HG03039 (cell line): ENCODE measurements at regions not wholly inside any gene's neighbourhood (a gene's known extent, or its start where the extent isn't known, plus 50 kb on each side); places are given as distances from the start of the nearest gene placed in this dataset.

Experiments used
- ATAC-seq: cut with Tn5 transposase; IDR thresholded peaks from one replicate; pipeline ENCODE4 v1.9.1; 2021; ENCODE audit warnings: mild to moderate bottlenecking, moderate library complexity; ENCODE audit not compliant: unreplicated experiment

DNA sequence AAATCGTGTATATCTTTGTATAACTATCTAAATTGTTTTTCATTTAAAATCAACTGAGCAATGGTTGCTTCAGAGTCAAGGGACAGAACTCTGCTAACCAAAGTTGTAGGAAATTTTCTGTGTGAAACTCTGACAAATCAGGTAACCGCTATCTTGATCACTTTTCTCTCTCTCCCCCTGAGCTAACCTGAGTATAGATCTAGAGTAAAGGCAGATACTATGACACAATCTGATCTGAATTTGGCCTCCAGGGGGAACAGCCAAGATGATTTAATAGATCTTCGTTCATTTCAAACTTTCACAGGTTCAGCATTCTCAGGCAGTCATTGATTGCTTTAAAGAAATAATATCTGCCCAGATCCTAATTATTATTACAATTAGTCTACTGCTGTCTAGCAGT lies 472.8 kb downstream of the NUF2 start:
- ATAC-seq = no peak

DNA sequence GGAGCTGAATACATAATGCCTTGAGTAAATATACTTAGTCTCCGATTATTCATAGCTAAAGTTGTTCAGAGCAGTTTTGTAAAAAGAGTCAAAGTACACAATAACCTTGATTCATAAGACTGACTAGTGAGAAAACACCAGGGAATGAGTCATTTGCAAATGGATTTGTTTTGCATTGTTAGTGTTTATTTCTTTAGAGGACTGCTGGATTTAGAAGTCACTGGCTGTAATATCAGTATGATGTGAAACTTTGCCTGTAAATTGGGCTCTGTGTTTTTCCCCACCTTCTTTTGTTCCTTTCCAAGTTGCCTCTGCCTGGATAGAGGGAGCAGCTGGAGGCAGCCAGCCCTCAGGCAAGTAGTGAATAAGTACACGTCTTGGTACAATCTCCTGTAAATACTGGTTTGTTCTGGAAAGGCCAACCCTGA lies 474.7 kb downstream of the NUF2 start:
- ATAC-seq = no peak

DNA sequence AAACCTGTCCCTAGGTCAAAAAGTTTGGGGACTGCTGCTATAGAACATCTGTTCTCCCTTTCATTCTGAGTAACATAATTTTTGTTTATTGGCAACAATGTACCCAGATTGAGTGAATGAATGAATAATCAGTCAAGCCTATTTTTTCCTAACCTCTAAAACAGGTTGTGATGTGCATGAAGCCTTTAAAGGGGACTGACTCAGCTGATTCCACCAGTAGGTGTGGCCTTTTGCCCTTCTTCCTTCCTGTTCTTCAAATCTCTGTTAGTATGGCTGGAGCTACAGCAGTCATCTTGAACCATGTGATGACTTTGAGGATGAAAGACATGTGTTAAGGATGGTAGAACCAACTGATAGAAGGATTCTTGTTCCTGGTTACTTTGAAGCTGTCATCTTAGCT lies 476.1 kb downstream of the NUF2 start:
- no peak for ATAC-seq

DNA sequence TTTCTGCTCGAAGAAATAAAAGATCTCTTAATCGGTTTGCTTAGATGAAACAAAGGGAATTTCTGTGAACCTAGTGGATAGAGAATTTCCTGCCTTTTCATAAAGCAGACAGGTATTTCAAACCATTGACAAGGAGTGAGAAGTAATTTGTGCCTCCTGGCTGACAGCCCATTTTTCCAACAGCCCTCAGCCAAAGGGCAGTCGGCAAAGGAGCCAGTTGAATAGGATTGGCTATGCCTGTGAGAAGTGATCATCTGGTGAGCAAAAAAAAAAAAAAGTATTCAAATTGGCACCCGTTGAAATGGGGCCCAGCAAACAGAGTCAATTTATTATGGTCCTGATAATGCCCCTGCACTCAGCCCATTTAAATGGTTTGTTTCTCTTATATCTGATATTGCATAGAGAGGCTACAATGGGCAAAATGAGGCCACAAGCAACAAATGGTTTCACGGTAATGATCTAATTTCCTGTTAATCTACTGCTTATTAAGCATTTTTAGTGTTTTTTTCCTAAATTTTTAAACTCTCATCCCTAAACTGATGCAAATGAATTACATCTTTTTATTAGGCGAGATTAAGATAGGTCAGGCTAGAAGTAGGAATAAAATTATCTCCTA lies 477.5 kb downstream of the NUF2 start:
- ATAC-seq = no peak

DNA sequence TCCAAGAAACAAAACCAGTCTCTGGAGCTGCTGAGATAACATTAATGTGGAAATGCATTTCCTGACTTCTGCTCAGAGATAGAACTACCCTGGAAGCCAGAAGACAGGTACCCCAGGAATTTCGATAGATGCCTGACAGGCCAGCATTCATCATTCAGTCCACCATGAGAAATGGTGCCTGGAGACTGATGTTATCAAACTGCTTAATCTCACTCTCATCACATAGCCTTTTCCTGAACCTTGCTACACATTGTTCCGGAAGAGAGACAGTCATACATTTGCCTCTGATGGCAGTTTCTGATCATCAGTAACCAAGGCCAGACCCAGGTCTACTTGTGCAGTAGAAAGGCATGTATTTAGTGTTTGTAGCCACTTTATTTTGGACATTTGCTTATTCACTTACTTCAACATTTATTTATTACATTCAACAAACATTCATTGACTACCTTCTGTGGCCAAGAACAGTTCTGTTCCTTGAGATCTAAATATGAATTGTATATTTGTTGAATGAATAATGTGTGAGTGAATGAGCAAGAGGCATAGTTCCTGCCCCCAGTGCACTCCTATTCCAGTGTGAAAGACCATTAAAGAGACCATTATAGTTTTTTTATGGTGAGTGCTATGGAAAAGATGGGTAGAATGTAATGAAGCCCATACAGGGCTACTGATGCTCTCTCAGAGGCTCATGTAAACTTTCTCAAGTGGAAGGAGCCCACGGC lies 485.7 kb downstream of the NUF2 start:
- no peak for ATAC-seq

DNA sequence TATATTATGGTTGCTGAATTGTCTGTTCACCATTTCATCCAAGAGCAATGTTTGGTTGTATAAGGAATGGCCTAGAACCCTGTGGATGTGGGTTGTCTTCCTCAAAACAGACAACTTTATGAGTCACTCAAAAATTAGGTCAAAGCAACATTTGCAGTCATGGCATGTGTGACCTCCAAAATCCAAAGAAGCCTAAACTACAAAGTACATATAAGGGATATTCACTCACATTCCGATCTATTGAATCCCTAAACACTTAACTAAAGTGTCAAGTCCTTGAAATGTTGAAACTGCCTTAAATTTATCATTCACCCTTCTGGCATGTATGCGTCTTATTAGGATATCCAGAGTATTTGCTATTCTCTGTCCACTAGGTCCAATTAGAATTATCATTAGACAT lies 491.5 kb downstream of the NUF2 start:
- ATAC-seq = no peak

DNA sequence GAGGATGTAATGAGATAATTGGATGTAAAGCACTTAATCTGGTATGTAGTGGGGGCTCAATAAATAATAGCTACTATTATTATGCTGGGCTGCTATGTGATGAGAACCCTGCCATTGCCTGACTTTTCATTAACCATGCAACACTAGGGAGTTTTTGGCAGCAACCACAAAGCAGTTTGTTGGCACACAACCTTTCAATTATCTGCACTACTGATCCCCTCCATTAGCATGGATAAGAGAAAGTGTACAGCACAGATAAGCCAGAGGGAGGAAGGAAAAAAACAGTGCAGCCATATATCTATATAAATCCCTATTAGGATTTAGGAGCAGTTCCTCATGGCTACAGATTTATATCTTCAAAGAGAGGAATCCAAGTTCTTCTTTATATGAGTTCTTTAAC lies 498.5 kb downstream of the NUF2 start:
- ATAC-seq = no peak

DNA sequence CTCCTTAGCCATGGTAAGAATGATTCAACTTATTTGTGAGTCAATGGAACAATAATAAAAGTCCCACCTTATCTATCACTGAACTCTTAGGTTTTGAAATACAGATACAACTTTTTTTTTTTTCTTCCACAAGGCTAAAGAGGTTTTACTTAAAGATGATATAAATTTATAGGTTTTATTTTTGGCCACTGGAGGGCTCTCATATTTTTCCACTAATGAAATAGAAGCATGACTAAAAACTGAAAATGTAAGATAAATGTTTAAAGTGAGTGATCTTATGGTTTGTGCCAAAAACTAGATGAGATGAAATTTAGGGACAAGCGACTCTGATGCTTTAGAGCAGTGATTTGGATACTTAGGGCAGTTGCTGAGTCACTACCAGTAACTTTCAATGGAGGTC lies 499.0 kb downstream of the NUF2 start:
- no peak for ATAC-seq

DNA sequence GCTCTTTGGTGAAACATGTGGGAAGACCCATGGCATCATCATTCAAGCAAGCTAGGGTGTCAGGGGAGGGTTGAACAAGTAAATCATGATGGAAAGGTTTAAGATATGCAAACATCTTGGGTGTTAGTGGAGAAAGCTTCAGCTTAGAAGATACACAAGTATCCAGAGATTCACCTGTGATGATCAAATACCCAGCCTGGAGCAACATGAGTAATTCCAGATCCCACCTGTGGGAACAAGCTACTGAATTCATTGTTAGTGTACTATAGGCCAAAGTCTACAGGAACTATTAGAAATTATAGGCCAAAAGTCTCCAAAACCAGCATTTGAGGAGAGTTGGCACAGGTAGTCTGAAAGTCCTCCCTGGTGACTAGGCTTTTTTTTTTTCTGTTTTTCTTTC lies 499.9 kb downstream of the NUF2 start:
- ATAC-seq = no peak

DNA sequence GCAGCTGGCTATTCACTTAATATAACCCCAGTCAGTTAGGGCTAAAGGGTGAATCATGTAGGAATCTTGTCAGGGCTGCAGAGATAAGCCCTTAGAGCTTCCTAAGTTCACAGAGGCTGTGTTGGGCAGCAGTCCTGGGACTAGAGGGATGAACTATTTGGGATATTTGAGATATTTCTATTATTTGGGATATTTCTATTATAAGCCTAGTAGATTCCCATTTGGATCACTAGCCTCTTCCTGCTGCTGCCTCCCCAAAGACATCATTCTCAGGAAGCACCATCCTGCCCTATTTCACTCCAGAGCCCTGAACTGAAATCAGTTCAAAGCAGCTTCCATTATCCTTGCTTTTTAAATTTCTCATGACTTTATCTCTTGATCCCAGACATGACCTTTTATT lies 501.3 kb downstream of the NUF2 start:
- no peak for ATAC-seq

DNA sequence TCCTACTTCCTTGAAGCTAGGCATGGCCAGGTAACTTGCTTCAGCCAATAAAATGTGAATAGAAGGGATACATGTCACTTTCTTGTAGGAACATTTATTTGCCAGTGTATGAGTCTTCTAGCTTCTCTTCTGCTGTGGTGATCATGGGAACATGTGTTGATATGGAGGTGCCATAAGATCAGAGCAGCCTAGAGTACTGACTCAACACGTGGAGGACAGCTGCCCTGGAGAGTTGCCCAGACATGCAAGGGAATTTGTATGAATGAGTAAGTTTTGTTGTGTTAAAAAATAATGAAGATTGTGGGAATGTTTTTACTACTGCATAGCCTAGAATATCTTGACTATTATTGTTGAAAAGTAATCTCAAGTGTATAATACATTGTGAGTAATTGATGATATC lies 502.3 kb downstream of the NUF2 start:
- ATAC-seq = no peak

DNA sequence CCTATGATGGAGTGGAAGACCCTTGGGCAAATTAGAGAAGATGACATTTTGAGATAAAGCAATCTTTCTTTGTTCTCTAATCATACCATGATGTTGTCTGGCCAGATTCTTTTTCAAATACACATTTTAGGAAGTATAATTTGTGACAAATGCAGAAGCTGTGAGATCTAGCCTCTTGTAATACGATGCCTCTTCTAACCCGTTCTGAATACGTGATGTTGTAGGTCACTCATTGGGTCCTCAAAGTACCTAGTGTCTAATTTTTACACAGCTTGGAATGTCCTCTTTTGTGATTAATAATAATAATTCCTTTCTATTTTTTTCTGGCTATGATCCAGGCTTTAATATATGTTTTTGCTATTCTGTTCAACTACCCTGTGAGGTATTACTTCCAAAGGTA lies 502.7 kb downstream of the NUF2 start:
- no peak for ATAC-seq

DNA sequence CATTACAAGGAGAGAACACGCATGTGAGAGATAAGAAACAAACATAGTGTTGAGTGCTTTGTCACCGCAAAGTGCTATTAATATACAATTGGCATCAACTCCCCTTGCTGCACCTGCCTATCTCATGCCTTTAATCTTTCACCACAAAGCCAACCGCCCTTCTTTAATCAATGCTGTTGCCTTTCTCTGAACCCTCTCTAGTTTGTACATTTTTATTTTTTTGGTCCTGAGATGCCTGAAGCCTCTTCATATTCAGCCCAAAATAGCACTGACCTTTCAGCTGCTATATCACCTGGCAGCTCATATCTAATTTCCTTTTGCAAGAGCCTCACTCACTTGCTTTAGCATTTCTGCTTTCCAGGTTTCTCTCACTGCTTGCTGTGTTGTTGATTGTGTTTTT lies 504.7 kb downstream of the NUF2 start:
- ATAC-seq = no peak

DNA sequence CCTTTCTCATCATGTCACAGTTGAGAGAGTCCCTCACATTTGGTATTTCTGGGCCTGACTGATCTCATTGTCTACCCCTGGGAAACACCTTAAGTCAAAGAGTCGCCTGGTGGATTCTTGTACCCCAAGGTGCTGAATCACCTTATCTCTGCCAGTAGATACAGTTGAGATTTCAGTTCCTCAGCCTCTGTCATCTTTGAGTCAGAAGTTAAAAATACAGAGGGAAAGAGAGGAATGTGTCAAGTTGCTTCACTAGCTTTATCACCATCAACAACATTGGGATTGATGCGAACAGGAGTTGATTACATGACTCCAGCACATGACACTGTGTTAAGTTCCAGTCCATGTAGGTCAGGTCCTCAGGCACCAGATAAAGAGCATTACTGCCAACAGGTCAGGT lies 513.0 kb downstream of the NUF2 start:
- no peak for ATAC-seq

DNA sequence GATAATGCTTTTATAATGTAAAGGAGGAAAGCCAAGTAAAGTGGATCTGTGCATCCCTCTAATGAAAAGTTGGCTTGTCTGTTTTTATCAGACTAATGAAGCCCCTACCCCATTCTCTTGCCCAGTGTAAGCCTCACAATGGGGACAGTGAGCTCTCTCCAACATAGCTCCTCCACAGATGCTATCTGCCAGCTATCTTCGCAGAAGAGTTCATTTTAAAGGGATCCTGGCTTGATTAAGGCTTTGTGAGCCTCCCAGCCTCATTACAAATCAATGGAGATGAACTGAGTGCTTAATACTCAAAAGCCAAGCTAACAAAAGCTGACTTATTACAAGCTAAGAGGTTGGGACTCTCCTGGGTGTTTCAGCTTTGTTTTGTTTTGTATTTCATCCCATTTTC lies 514.7 kb downstream of the NUF2 start:
- no peak for ATAC-seq

DNA sequence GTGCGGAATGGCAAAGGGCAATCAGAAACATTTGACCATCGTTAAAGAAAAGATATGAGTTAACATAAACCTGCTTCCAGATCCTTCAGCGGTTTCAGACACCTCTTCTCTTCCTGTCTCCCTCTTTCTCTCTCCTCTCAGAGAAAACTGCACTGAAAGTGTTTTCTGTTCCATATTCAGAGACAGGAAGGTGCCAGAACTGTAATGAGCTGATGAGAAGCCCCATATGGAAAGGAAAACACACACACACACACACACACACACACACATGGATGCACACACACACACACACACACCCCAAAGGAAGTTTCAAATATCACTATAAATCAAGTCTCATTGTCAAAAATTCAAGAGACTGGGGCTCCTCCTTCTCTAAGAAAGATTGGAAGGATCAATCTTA lies 515.5 kb downstream of the NUF2 start:
- no peak for ATAC-seq

DNA sequence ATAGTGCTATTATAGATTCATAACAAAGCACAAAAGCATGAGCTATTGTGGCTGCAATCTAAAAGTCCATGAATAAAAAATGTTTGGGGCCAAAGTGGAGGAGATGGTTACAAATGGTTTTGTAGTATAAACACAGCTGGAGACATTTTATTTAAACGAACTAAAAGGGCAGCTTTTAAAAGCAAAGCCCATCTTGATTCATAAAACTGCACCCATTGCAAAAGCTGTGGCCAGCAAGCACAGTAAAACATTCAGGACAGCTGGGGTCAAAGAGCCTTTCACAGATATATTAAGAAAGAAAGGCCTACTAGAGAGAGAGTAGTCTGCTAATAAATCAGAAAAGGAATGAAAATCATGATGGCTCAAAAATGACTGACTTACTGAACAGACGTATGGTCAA lies 520.8 kb downstream of the NUF2 start:
- no peak for ATAC-seq

DNA sequence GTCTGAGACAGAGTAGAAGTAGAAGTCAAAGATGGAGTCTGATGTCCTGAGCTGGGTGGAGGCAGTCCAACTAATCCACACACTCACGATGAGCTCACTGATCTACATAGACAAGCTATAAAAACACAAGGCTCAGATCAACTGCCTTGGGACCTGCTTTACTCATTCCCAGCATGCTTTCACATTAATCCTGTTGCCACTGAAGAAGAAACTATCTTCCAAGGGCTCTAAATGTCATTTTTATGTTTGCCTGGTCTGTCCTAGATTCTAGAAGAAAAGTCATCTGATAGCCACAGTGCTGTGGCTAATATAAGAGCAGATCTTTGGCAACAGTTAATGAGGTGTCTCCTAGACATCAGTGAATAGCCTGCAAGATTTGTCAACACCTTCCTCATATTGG lies 522.7 kb downstream of the NUF2 start:
- no peak for ATAC-seq

DNA sequence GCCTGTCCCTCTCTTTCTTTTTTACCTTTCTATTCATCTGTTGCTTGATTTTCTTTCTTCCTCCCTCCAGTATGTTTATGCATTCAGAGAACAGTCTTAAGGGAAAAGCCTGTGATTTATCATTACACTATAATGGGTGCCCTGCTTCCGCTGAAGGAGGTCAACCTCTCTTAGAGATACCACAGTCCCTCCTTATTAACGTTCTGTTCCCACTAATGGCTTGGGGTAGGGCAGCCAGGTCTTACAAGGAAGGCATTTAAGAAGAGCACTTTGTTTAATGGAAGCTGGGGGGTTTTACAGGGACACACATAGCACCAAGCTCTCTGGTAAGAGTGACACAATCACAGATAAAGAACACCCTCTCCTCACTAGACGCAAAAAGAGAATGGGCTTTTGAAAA lies 523.5 kb downstream of the NUF2 start:
- no peak for ATAC-seq

DNA sequence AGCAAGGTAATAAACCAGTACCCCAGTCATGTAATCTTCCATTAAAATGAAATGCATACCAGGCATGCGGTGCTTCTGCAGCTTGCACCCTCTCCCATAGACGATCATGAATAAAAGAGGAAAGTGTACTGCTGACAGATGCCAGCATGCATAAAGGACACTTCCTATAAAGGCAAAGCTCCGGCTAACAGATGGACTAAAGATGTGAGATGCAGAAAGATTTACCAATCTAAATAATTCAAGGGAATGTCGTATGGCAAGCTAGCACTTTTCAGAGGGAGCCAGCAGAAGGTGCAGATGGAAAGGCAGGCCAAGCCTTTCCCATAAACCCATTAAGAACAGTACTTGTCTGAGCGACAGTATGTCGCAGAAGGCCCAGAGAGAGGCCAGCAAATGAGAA lies 542.0 kb downstream of the NUF2 start:
- ATAC-seq = no peak

DNA sequence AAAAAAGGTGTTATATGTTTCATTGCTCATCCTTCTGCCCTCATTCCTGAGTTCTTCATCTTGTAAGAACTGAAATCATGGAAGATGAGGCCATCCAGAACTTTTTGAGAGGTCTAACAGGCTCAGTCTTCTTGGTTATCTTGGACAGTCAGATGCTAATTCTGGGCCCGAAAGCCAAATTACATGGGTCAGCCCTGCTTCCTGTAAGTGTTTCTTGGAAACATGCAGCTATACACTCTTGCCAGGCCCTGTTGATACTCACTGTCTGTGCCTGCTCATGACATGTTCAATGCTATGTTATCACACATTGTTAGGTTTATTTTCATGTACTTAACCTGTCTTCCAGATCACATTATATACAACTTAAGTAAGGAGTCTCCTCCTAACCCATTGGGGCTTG lies 542.5 kb downstream of the NUF2 start:
- no peak for ATAC-seq

DNA sequence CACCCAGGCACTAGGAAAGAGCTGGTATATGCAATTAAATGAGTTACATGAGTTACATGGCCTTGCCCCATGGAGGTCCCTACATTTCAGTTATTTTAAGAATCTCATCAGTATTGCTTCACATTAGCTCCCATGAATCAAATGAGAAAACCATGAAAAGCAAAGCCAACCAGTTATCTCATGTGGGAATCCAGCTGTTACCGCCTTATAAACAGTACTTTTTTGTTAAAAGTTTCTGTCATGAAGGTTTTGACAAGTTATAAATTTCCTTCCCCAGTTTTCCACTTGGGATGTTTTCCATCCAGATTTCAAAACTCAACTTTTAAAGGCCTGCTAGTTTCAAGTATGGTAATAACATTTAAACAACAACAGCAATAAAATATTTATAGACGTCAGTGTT lies 544.8 kb downstream of the NUF2 start:
- ATAC-seq = no peak

DNA sequence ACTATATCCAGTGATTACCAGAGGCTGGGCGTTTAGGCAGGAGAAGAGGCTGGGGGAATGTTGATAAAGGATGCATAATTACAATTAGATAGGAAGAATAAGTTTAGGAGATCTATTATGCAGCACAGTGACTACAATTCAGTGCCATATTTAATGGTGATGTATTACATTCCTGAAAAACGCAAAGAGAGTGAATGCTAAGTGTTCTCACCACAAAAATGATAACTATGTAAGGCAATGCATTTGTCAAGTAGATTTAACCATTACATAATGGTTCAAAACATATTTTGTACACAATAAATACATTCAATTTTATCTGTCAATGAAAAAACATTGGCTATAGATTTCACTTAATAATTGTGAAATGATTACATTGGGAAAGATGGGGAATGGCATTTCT lies 548.9 kb downstream of the NUF2 start:
- no peak for ATAC-seq
